Smooth muscle cell (in vitro differentiated cells): ENCODE measurements at regions not wholly inside any gene's neighbourhood (a gene's known extent, or its start where the extent isn't known, plus 50 kb on each side); places are given as distances from the start of the nearest gene placed in this dataset.

Experiments
- DNase-seq: peaks from one replicate; lab custom pipeline; 2025; ENCODE audit not compliant: unreplicated experiment; lab: John Stamatoyannopoulos, UW
- H2AFZ ChIP-seq: fragments of 200-600 bp; sonication (generic); 2 replicates; pipeline ENCODE4 v1.6.0; 2016; ENCODE audit warnings: antibody characterized with exemption, low read depth, mild to moderate bottlenecking
- H3F3A ChIP-seq: fragments of 200-600 bp; sonication (generic); 2 replicates; pipeline ENCODE4 v1.6.0; 2017; ENCODE audit warnings: antibody characterized with exemption, low read depth
- H3K27ac ChIP-seq: fragments of 200-600 bp; sonication (generic); 2 replicates; pipeline ENCODE4 v1.5.1; 2016; ENCODE audit warnings: low read depth, mild to moderate bottlenecking
- H3K27me3 ChIP-seq: fragments of 200-600 bp; sonication (generic); 2 replicates; pipeline ENCODE4 v1.6.1; 2016; ENCODE audit warnings: low read depth, mild to moderate bottlenecking
- H3K36me3 ChIP-seq: fragments of 200-600 bp; sonication (generic); 2 replicates; pipeline ENCODE4 v1.5.1; 2016; ENCODE audit warnings: low read depth
- H3K4me1 ChIP-seq: fragments of 200-600 bp; sonication (generic); 2 replicates; pipeline ENCODE4 v1.5.1; 2016; ENCODE audit warnings: low read depth
- H3K4me2 ChIP-seq: fragments of 200-600 bp; sonication (generic); 2 replicates; pipeline ENCODE4 v1.6.0; 2016; ENCODE audit warnings: mild to moderate bottlenecking
- H3K4me3 ChIP-seq: fragments of 200-600 bp; sonication (generic); 2 replicates; pipeline ENCODE4 v1.5.1; 2016; ENCODE audit warnings: mild to moderate bottlenecking
- H3K79me2 ChIP-seq: fragments of 200-600 bp; sonication (generic); 2 replicates; pipeline ENCODE4 v1.6.0; 2016; ENCODE audit warnings: low read depth, mild to moderate bottlenecking
- H3K9ac ChIP-seq: fragments of 200-600 bp; sonication (generic); 2 replicates; pipeline ENCODE4 v1.6.0; 2016; ENCODE audit warnings: low read depth
- H3K9me3 ChIP-seq: fragments of 200-600 bp; sonication (generic); replicated peaks from 2 replicates; pipeline ENCODE4 v1.5.1; 2016; ENCODE audit warnings: low read depth
- H4K20me1 ChIP-seq: fragments of 200-600 bp; sonication (generic); 2 replicates; pipeline ENCODE4 v1.6.0; 2016; ENCODE audit warnings: low read depth
- WGBS: methylation state at CpG from one replicate; pipeline ENCODE4 v1.1.7; 2016; ENCODE audit warnings: low lambda C conversion rate; 5-methylcytosine and 5-hydroxymethylcytosine counted together
- TF ChIP-seq, protein P1 (sequence below): fragments of 200-600 bp; sonication (generic); IDR thresholded peaks from 2 replicates; pipeline ENCODE4 v1.5.1; 2017; ENCODE audit warnings: borderline replicate concordance, mild to moderate bottlenecking, antibody characterized with exemption; ENCODE audit not compliant: insufficient read depth, poor library complexity, severe bottlenecking

DNA sequence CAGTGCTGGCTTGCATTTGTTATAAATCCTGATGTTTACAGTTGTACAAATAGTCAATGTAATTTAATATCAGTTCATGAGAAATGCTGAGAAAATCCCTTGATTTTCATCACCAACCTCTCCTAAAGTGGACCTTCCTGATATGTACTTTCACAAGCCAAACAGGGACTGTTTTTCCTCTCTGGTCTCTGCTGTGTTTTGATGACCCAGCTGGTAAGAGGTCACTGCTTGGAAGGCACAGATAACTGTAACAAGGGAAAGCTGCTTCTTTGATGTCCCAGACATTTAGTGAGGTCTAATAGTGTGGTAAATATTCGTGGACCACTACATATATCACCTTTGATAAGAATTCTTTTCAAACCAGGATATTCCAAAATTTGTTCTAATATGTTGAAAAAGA lies 68.7 kb upstream of the HAPLN1 start:
- no peak overlapping the region for H3K4me2 ChIP-seq
- no peak for DNase-seq

DNA sequence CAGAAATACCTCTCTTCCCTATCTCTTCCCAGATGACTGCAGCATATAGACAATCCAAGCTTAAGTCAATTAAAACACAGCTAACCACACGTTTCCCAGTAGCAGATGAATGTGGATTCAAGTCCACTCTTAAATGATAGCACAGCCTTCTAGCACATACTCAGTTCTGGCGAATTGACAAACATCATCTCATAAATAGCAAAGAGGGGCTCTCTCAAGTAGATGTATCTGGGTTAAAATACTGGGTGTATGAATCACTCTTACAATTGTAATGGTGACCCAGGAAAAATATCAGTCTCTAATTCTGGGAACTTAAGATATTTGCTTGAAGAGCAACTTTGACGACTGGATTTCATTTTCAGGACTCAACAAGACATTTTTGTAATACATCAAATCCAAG lies 67.0 kb upstream of the HAPLN1 start:
- TF ChIP-seq, protein P1, sequence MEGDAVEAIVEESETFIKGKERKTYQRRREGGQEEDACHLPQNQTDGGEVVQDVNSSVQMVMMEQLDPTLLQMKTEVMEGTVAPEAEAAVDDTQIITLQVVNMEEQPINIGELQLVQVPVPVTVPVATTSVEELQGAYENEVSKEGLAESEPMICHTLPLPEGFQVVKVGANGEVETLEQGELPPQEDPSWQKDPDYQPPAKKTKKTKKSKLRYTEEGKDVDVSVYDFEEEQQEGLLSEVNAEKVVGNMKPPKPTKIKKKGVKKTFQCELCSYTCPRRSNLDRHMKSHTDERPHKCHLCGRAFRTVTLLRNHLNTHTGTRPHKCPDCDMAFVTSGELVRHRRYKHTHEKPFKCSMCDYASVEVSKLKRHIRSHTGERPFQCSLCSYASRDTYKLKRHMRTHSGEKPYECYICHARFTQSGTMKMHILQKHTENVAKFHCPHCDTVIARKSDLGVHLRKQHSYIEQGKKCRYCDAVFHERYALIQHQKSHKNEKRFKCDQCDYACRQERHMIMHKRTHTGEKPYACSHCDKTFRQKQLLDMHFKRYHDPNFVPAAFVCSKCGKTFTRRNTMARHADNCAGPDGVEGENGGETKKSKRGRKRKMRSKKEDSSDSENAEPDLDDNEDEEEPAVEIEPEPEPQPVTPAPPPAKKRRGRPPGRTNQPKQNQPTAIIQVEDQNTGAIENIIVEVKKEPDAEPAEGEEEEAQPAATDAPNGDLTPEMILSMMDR, result no peak
- Histone ChIP-seq H3K9me3 (no peaks in the 10 kb centered on the region), H3K4me3 (no peak overlapping the region), H4K20me1 (no peaks in the 10 kb centered on the region), H3F3A (no peaks in the 10 kb centered on the region), H2AFZ (peak overlapping the region; percentile 23), H3K27me3 (no peaks in the 10 kb centered on the region), H3K4me1 (no peaks in the 10 kb centered on the region), H3K9ac (no peak overlapping the region), H3K79me2 (no peaks in the 10 kb centered on the region), H3K27ac (peak overlapping the region; percentile 39), H3K36me3 (no peaks in the 10 kb centered on the region), H3K4me2 (peak overlapping the region; percentile 47)
- no peak for DNase-seq
- WGBS, result 24% methylated on average over 3 of the region's 3 CpGs

More for the DNA sequence above, 68.7 kb upstream of the HAPLN1 start:
- Histone ChIP-seq H2AFZ (peak overlapping the region; percentile 49), H3K27ac (no peak overlapping the region), H3K36me3 (no peaks in the 10 kb centered on the region), H3K79me2 (no peaks in the 10 kb centered on the region), H3K4me1 (no peaks in the 10 kb centered on the region), H4K20me1 (no peaks in the 10 kb centered on the region), H3F3A (no peaks in the 10 kb centered on the region), H3K9ac (no peak overlapping the region), H3K27me3 (no peaks in the 10 kb centered on the region), H3K9me3 (no peaks in the 10 kb centered on the region), H3K4me3 (no peak overlapping the region)
- TF ChIP-seq, protein P1, result no peak
- WGBS, result 21% methylated on average over 1 of the region's 1 CpG

DNA sequence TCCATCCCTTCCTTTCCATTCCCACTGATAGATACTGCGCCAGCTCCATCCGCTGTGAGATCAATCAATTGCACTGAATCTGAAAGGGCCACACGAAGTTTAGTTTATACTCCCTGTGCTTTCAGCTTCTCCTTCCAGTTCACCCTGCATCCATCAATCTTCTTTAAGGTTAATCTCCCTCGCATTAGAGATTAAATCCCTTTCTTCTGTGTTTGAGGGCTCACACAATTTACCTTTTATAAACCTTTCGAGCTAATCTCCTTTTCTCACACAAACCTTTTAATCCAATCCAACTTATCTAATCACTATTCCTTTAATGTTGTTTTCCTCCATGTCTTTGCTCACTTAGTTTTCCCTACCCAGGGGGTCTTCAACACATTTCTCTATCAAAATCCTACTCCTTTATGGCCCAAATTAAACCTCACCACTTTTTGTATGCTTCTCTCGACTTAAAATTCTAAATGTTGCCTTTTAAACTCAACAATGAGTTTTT lies 64.6 kb upstream of the HAPLN1 start:
- no peak for DNase-seq
- TF ChIP-seq, protein P1, result no peak
- Histone ChIP-seq H4K20me1 (no peaks in the 10 kb centered on the region), H3K4me3 (no peak overlapping the region), H3F3A (no peaks in the 10 kb centered on the region), H3K27me3 (no peaks in the 10 kb centered on the region), H3K9me3 (no peaks in the 10 kb centered on the region), H3K9ac (no peak overlapping the region), H3K79me2 (no peaks in the 10 kb centered on the region), H2AFZ (peak overlapping the region; percentile 61), H3K4me1 (no peaks in the 10 kb centered on the region), H3K36me3 (no peaks in the 10 kb centered on the region), H3K4me2 (no peak overlapping the region), H3K27ac (no peak overlapping the region)
- WGBS, result 56% methylated on average over 6 of the region's 6 CpGs

DNA sequence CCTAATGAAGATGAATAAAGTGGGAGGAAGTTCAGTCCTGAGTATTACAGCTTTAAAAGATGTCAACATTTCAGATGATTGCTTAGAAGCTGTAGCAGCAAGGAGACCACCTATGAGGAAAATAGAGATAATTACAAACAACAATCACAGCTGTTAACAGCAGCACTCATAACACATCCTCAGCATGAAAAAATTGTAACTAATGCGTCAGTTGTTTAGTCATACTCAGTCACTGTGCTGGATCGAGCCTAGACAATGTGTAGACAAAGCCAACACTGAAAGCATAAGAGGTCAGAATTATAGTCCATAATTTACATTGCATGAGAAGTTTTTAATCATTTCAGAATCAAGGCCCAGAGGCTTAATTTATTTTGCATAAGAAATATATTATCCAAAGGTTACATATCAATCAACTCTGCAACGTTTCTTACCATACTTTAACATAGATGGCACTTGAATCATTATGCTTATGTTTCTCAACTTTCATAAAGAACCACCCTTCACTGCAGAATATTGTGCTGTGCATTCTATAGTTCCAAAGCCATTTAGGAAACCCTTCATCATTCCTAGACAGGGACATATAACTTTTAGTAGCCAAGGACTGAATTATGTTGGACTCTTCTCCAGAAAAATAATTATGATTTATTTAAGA lies 60.2 kb upstream of the HAPLN1 start:
- H3K9me3 ChIP-seq, result no peaks in the 10 kb centered on the region
- H3K9ac ChIP-seq, result no peak overlapping the region
- H3K4me1 ChIP-seq, result no peaks in the 10 kb centered on the region

More for the DNA sequence above, 60.2 kb upstream of the HAPLN1 start:
- H3K79me2 ChIP-seq, result no peaks in the 10 kb centered on the region
- no peaks in the 10 kb centered on the region for H3K27me3 ChIP-seq
- no peaks in the 10 kb centered on the region for H3F3A ChIP-seq
- H4K20me1 ChIP-seq, result no peaks in the 10 kb centered on the region
- no peak overlapping the region for H3K4me2 ChIP-seq
- peak overlapping the region; percentile 62 for H2AFZ ChIP-seq
- TF ChIP-seq, protein P1, result no peak
- no peak overlapping the region for H3K4me3 ChIP-seq
- no peaks in the 10 kb centered on the region for H3K36me3 ChIP-seq
- no peak for DNase-seq
- WGBS, result 85% methylated on average over 3 of the region's 3 CpGs
- no peak overlapping the region for H3K27ac ChIP-seq
